CD4-positive, alpha-beta T cell treated with Interferon gamma for 1 hour (primary cell): ENCODE measurements at regions not wholly inside any gene's neighbourhood (a gene's known extent, or its start where the extent isn't known, plus 50 kb on each side); places are given as distances from the start of the nearest gene placed in this dataset.
"Not testable (repeated sequence)": the region's sequence is repeated elsewhere in the genome, so short reads cannot be mapped to it uniquely, and the experiment has no call there.

Experiments
- DNase-seq: peaks from one replicate; pipeline ENCODE4 v3.0.0-alpha.2; 2020

- no peak for DNase-seq
These were observed 137.7 kb upstream of the SMYD2 start for GRCh38 chr1:214143006-214143992.

GRCh38 chr1:214144521-214144920 lies 136.4 kb upstream of the SMYD2 start:
- DNase-seq: not testable (repeated sequence)

DNA sequence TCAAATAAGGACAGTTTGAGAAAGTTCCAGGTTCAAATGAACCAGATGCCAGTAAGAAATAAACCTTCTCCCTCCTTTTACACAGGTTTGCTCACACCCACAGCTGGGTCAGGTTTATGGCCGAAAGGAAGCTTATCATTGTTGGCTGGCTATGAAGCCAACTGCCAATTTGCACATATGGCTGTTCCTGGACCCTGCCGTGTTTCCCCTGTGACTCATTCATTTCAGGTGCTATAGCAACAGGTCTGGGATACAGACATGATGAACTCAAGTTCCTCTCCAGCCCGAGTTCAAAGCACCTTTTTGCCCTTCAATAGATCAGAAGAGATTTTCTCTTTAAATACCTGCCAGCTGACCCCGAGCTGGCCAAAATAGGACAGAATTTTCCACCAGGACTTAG lies 134.4 kb upstream of the SMYD2 start:
- no peak for DNase-seq

GRCh38 chr1:214154596-214155292 lies 126.2 kb upstream of the SMYD2 start:
- no peak for DNase-seq

- no peak for DNase-seq
These were observed 124.9 kb upstream of the SMYD2 start for GRCh38 chr1:214155987-214156625.

DNA sequence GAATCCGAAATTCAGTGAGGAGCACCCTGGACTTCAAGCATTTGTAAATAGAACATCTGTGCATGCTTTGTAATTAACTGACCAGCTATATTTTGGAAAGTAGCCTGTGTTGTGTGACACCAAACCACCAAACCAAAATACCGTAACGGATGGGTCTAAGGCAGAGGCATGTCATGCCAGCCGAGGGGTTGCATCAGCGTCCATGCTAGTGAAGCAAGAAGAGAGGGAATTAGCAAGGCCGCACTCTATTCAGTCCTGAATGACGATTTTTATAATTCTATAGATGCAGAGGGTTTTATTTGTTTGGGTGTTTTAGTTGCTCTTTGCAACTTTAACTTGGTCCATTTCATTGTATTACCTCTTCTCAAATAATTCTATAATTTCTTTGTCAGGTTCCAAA lies 116.8 kb upstream of the SMYD2 start:
- DNase-seq: no peak

- DNase-seq: no peak
These were observed 115.0 kb upstream of the SMYD2 start for GRCh38 chr1:214165850-214166374.

DNA sequence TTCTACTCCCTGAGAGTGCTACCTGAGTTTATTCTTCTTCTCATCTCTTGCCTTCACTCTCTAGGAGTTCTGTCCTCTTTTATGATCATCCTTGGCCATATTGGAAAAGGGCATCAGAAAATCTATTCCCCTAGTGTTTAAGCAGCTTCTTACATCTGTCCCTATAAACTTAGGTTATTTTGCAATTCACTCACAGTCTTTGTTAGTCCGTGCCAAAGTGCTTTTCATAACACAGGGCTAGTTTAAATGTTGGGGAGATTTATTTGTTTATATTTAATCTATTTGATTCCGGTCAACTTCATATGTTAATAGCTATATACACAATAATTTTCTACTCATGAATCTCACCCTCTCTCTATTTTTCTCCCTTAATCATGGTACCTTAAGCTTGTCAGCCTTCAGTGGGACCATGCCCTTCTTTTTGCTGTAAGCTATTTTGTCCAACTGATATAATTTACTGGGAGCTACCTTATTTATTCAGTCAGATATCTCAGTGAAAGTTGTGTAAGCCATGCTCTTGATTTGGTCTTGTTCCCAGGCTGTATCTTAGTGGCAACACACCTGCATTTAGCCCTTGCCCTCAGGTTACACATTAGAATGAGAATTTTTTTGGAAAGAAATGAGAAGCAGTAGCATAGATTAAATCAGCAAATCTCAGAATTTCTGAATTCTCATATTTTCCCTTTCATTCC lies 106.3 kb upstream of the SMYD2 start:
- DNase-seq: no peak

GRCh38 chr1:214178102-214178501 lies 102.9 kb upstream of the SMYD2 start:
- DNase-seq: no peak

DNA sequence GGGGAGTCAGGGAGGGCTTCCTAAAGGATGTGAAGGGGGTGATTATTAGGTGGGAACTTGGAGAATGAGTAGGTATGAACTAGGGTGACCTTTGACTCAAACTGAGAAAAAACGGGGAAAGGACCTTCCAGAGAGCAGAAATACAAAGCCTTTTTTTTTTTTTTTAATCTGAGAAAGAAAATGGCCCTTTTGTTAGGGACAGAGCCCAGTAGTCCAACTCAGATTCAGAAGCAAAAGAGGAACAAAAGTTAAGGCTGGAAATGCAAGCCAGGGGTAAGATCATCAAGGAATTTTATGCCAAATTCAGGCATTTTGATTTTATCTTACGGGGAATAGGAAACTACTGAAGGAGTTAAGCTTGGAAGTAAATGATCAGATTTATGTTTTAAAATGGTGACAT lies 96.0 kb upstream of the SMYD2 start:
- DNase-seq: no peak

DNA sequence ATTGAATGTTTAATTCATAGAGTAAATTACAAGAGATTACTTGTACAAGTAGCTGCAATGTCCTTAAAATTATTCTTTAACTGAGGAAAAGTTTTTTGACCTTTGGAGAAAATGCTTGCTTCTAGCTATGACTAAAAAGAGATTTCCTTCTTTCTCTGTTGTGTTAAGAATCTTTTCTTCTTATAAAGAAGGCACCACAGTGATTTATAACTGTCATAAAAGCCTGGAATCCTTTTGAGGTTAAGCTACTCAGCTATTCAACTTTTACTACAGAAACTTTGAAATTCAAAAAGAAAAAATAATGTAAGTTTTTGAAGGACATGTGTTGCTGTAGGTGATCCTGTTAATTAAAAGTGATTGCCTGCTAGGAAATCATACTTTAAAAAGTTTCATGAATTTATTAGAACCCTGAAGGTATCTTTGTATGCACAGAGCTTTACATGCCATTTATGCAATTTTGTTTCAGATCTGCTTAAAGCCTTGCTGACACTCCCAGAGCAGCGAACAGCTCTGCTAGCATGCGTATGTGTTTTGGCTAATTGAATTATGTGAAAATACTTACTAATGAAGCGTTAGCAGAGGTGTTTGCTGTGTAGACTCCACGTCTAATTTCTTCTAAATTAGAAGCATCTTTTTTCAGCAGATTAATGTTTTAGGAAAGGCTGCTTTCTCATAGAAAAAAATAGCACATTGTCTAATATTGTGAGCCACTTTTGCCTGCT lies 94.7 kb upstream of the SMYD2 start:
- no peak for DNase-seq

DNA sequence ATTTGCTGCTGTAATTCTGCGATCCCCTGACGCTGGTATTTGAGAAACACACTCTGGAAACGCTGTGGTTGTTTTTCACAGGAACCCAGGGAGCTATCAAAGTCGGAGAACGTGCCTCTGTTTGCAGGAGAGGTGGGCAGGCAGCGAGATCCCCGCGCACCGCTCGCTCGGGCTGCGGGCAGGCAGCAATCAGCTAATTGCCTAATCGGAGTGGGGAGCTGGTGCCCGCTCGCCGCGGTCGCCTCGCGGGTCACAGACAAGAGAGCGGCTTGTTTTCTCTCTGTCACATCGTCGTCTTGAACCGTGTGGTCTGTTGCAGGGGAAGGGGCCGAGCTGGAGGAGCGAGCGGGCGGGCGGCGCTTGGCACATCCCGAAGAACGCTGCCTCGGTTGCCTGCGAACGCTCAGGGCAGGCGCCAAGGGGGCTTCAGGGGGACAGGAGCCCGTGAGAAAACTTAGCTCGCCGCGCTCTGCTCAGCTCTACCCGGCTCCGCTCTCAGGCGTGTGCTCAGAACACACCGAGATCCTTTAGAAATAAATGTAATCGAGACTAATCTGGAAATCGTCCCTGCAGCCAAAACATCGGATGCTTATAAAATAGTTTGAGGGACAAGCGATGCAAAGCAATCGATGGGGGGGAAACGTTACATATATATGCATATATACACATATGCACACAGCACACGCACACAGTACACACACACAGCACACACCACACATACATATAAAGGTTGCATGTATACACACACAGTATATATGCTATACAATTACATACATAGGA lies 93.6 kb upstream of the SMYD2 start:
- no peak for DNase-seq

DNA sequence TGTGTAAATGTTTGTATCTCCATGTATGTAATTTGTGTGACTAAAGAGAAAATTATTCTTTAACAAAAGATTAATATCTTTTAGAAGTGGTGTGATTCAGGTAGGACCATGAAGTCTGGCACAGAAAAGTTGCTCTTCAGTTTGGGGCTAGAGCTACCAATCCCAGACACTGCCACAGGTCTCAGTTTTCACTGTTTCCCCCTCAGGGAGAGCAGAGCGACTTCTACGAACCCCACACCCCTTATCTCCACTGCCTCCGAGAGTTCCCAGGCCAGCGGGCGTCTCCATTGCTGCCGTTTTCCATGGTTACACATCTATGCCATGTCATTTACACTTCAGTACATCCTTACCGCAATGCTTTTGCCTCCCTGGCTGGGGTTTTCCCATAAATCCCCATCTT lies 93.0 kb upstream of the SMYD2 start:
- DNase-seq: no peak

- DNase-seq: no peak
These were observed 92.1 kb upstream of the SMYD2 start for GRCh38 chr1:214188835-214189234.

DNA sequence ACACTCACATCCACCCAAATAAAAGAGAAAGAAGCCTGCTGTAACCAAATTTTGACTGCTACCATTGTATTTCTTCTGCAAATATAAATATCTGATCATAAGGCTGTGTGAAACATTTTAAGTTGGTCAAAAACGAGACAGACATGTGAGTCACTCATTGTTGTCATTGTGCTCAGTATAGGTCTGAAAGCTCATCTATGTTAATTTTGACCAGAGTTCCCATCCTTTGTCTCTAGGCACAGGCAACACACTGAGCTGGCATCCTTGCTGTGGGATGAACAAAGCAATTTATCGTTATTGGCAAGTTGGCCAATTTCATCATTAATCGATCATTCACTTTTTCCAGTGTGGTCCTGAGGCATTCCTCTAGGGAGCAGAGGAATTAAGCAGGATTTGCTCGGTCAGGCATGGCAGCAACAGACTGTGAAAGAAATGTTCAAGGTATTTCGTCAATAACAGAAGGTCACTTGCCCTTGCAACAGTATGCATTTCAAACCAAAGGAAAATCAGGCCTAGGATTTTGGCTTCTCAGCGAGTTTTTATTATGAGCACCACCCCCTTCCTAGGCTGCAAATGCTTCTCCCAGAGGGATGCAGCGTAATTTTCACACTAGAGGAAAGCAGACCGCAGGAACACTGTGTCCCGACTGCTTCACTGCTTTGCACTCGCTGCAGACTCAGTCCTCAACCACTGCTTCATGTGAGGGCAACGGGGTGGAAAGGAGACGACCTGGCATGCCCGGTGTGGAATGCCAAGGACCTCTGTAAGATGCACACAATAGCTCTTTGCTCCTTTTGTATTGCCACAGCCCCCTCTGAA lies 87.9 kb upstream of the SMYD2 start:
- no peak for DNase-seq

- DNase-seq: no peak
These were observed 87.3 kb upstream of the SMYD2 start for GRCh38 chr1:214193691-214194090.

- DNase-seq: no peak
These were observed 82.4 kb upstream of the SMYD2 start for GRCh38 chr1:214198571-214198970.

- DNase-seq: no peak
These were observed 81.4 kb upstream of the SMYD2 start for GRCh38 chr1:214199585-214199984.

DNA sequence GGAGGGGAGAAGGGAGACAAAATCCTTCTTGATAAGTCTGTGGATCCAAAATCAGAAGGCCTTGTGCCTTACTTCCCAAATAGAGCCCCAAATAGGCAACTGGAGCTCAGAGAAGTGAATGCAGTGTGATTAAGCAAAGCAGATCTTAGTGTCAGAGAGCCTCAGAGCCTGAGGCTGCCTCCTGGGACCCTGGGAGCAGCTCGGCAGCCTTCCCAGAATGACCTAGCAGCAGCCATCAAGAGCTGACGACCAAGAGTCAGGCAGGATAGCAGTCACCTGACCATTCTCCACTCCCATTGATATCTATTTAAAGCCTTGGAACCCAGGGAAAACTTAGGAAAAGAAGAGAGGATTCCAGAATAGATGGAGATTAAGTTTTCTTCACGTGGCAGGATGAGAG lies 78.0 kb upstream of the SMYD2 start:
- no peak for DNase-seq

DNA sequence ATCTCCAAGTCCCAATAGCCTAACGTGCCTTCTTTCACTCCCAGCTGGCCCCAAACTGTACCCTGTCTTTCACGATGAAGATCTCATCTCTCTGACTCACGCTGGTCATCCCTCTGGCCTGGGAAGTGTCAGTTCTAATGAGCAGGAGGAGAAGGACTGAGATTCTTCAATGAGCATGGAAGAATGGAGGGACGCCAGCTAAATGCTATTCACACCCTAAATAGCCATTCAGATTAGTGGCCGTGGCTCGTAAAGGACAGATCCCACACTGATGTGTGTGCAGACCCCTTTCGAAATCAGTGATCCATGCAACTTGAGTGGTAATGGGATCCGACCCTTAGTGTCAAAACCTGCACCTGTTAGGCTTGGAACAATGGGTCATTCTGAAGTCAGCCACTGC lies 75.9 kb upstream of the SMYD2 start:
- DNase-seq: no peak
